Endothelial cell of umbilical vein (primary cell): ENCODE measurements at regions not wholly inside any gene's neighbourhood (a gene's known extent, or its start where the extent isn't known, plus 50 kb on each side); places are given as distances from the start of the nearest gene placed in this dataset.

Experiments used
- BruUV-seq: library from RNA; stranded (reverse); fragments of 400-500 nt; replicated peaks from 2 replicates; lab custom pipeline; 2021; lab: Mats Ljungman, UMichigan
- CTCF ChIA-PET: fragments of 300-600, 350-600 bp; sonication (Branson Sonifier 250); formaldehyde crosslinking; loops from one replicate; lab custom pipeline; 2021; ENCODE audit warnings: antibody characterized with exemption, inconsistent platforms; lab: Charles Lee
- POLR2A ChIA-PET: fragments of 300-600, 350-600 bp; sonication (Branson Sonifier 250); formaldehyde crosslinking; loops from one replicate; lab custom pipeline; 2021; ENCODE audit warnings: antibody characterized with exemption, inconsistent platforms; lab: Charles Lee
- DNase-seq: peaks from one replicate; pipeline ENCODE4 v3.0.0-alpha.2; 2011; ENCODE audit warnings: low read depth, low spot score
- FAIRE-seq: peaks from 2 replicates; lab custom pipeline; 2011; peaks lifted over from hg19 to GRCh38; lab: Jason Lieb, UNC
- H2AFZ ChIP-seq: 2 replicates; pipeline ENCODE4 v1.6.0; 2012; ENCODE audit warnings: low read depth, low read length, control low read depth, inconsistent platforms
- H3K27ac ChIP-seq: 2 replicates; pipeline ENCODE4 v1.5.1; 2011; ENCODE audit warnings: low read depth, mild to moderate bottlenecking, control low read depth, low read length, moderate library complexity; ENCODE audit not compliant: insufficient read depth
- H3K27me3 ChIP-seq, 2 experiments: 2 replicates each; pipeline versions ENCODE4 v1.6.0 to v1.6.1; 2011; ENCODE audit warnings: low read length in 2 of 2, mixed read lengths in 1 of 2; ENCODE audit not compliant: control insufficient read depth in 2 of 2, insufficient read depth in 2 of 2
- H3K36me3 ChIP-seq, 2 experiments: 2 replicates in 1 of 2; 3 replicates in 1 of 2; pipeline ENCODE4 v1.5.1; 2011; ENCODE audit warnings: low read length in 2 of 2, mild to moderate bottlenecking in 1 of 2, moderate library complexity in 1 of 2; ENCODE audit not compliant: control insufficient read depth in 2 of 2, insufficient read depth in 2 of 2; ENCODE audit errors: extremely low read depth in 1 of 2
- H3K4me1 ChIP-seq: 3 replicates; pipeline ENCODE4 v1.5.1; 2011; ENCODE audit warnings: mild to moderate bottlenecking, low read length; ENCODE audit not compliant: control insufficient read depth, insufficient read depth; ENCODE audit errors: extremely low read depth
- H3K4me2 ChIP-seq: 2 replicates; pipeline ENCODE4 v1.6.1; 2011; ENCODE audit warnings: low read length, control low read depth, mixed read lengths; ENCODE audit not compliant: insufficient read depth
- H3K4me3 ChIP-seq, 3 experiments: fragments of 200-600 bp in 1 of 3; sonication (generic), shearing (Covaris generic) in 1 of 3; replicated peaks in 1 of 3; 2 replicates each; pipeline ENCODE4 v1.5.1; 2011 to 2016; ENCODE audit warnings: control low read depth in 3 of 3, low read length in 3 of 3, mild to moderate bottlenecking in 2 of 3, inconsistent platforms in 1 of 3, low read depth in 1 of 3, moderate library complexity in 1 of 3; ENCODE audit not compliant: insufficient read depth in 1 of 3
- H3K79me2 ChIP-seq: 2 replicates; pipeline ENCODE4 v1.6.0; 2012; ENCODE audit warnings: low read length, inconsistent platforms; ENCODE audit not compliant: control insufficient read depth, insufficient read depth
- H3K9ac ChIP-seq: replicated peaks from 2 replicates; pipeline ENCODE3; 2011; ENCODE audit warnings: low read length, control low read depth; ENCODE audit not compliant: insufficient read depth; ENCODE audit errors: extremely low read depth
- H3K9me1 ChIP-seq: replicated peaks from 3 replicates; pipeline ENCODE4 v1.6.0; 2011; ENCODE audit warnings: mild to moderate bottlenecking, low read length; ENCODE audit not compliant: control insufficient read depth, insufficient read depth; ENCODE audit errors: extremely low read depth
- H3K9me3 ChIP-seq: replicated peaks from 2 replicates; pipeline ENCODE4 v1.5.1; 2012; ENCODE audit warnings: low read length, inconsistent platforms; ENCODE audit not compliant: control insufficient read depth, insufficient read depth
- H4K20me1 ChIP-seq: replicated peaks from 2 replicates; pipeline ENCODE3; 2011; ENCODE audit warnings: mild to moderate bottlenecking, low read length; ENCODE audit not compliant: control insufficient read depth, insufficient read depth; ENCODE audit errors: extremely low read depth
- CTCF ChIP-seq, 2 donors: IDR thresholded peaks; 1 replicate in 1 of 2; 2 replicates in 1 of 2; pipeline ENCODE4 v1.5.1; 2011; ENCODE audit warnings: low read length in 2 of 2, mild to moderate bottlenecking in 2 of 2, moderate library complexity in 2 of 2, control low read depth in 1 of 2, inconsistent platforms in 1 of 2, low read depth in 1 of 2; ENCODE audit not compliant: insufficient read depth in 1 of 2; ENCODE audit errors: extremely low read depth in 1 of 2
- EZH2 ChIP-seq: IDR thresholded peaks from 2 replicates; pipeline ENCODE4 v1.6.1; 2012; ENCODE audit warnings: borderline replicate concordance, low read depth, mild to moderate bottlenecking, moderate library complexity, low read length, inconsistent platforms; ENCODE audit not compliant: severe bottlenecking
- FOS ChIP-seq: IDR thresholded peaks from 2 replicates; pipeline ENCODE4 v1.6.1; 2011; ENCODE audit warnings: mild to moderate bottlenecking, low read length, moderate library complexity, borderline replicate concordance; ENCODE audit not compliant: insufficient read depth
- GATA2 ChIP-seq: IDR thresholded peaks from 2 replicates; pipeline ENCODE4 v1.7.0; 2011; ENCODE audit warnings: low read depth, mild to moderate bottlenecking, moderate library complexity, mixed read lengths, low read length; ENCODE audit not compliant: insufficient read length, insufficient read depth
- JUN ChIP-seq: IDR thresholded peaks from 2 replicates; pipeline ENCODE4 v1.6.1; 2011; ENCODE audit warnings: borderline replicate concordance, low read depth; ENCODE audit not compliant: insufficient read length, insufficient read depth
- MAX ChIP-seq: IDR thresholded peaks from 2 replicates; pipeline ENCODE4 v1.6.1; 2011; ENCODE audit not compliant: insufficient read depth, insufficient read length
- MYC ChIP-seq: IDR thresholded peaks from one replicate; pipeline ENCODE4 v1.6.1; 2011; ENCODE audit warnings: mild to moderate bottlenecking, low read depth, low read length
- POLR2A ChIP-seq: IDR thresholded peaks from 2 replicates; pipeline ENCODE4 v1.6.1; 2012; ENCODE audit warnings: low read depth, mild to moderate bottlenecking, control low read depth, low read length
- POLR2AphosphoS5 ChIP-seq: IDR thresholded peaks from 2 replicates; pipeline ENCODE4 v1.6.1; 2012; ENCODE audit warnings: low read depth, mild to moderate bottlenecking, control low read depth, low read length, moderate library complexity; ENCODE audit not compliant: insufficient read depth
- dilution Hi-C: fragments of 300-500 bp; cut with MboI; formaldehyde crosslinking; loops from one replicate; pipeline ENCODE4 v1.15.0; 2019; ENCODE audit warnings: low sequenced_read_pairs; ENCODE audit not compliant: extremely low pct_ligation_motif_present
- intact Hi-C: fragments of 100-400 bp; cut with micrococcal nuclease; formaldehyde crosslinking; loops from one replicate; pipeline ENCODE4 v1.10.0; 2022

- DNase-seq (no peak), FAIRE-seq (no peak)
- no peak overlapping the region for H3K4me3 ChIP-seq
- no peaks in the 10 kb centered on the region for H3K9me1 ChIP-seq
- TF ChIP-seq MYC (no peak), GATA2 (no peak), EZH2 (no peak), FOS (no peak), POLR2AphosphoS5 (no peak), CTCF (IDR thresholded peaks at IDR 0.05; ENCODE audit: extremely low read depth in 1 of 2, insufficient read depth in 1 of 2, low read depth in 1 of 2, low read length in 2 of 2) (no peak), POLR2A (no peak), JUN (no peak), MAX (no peak)
- no TSS peak for BruUV-seq
- dilution Hi-C loops: no loop called here
- POLR2A ChIA-PET: interaction anchor here (0.7 kb wide), 1 partner anchor 14 kb away, joined by 5 read pairs; no protein-coding TSS in a partner anchor
- no peaks in the 10 kb centered on the region for H3K79me2 ChIP-seq
- no peaks in the 10 kb centered on the region for H3K27me3 ChIP-seq
- H2AFZ ChIP-seq: no peak overlapping the region
- H3K9ac ChIP-seq: no peak overlapping the region
- H3K4me2 ChIP-seq: no peak overlapping the region
- no peaks in the 10 kb centered on the region for H3K36me3 ChIP-seq
- CTCF ChIA-PET: interaction anchor here (1.3 to 2.5 kb wide), 5 partner anchors 9 to 68 kb away, joined by 3 to 9 read pairs (median 8); no protein-coding TSS in a partner anchor
- H3K27ac ChIP-seq: no peak overlapping the region
- no peaks in the 10 kb centered on the region for H4K20me1 ChIP-seq
- no peaks in the 10 kb centered on the region for H3K9me3 ChIP-seq
- H3K4me1 ChIP-seq: peaks cover 51% of the 10 kb centered on the region
- intact Hi-C loops: no loop called here
Measured at GRCh38 chr1:94316183-94316582, 78.8 kb upstream of the ARHGAP29 start.
